ENCODE measurements at regions not wholly inside any gene's neighbourhood (a gene's known extent, or its start where the extent isn't known, plus 50 kb on each side); places are given as distances from the start of the nearest gene placed in this dataset.

- no peak for DNase-seq
Observed at GRCh38 chr2:217691516-217691915, 311.3 kb downstream of the TNS1 start.

- DNase-seq: no peak
Observed at GRCh38 chr2:217689053-217689452, 313.7 kb downstream of the TNS1 start.

- DNase-seq: no peak
Observed at GRCh38 chr2:217688494-217688893, 314.3 kb downstream of the TNS1 start.

- DNase-seq: no peak
Observed at GRCh38 chr2:217687771-217688170, 315.0 kb downstream of the TNS1 start.

GRCh38 chr2:217685255-217685605, 317.6 kb downstream of the TNS1 start:
- DNase-seq: no peak

GRCh38 chr2:217684431-217685254, 318.2 kb downstream of the TNS1 start:
- no peak for DNase-seq

GRCh38 chr2:217683106-217683870, 319.5 kb downstream of the TNS1 start:
- no peak for DNase-seq

GRCh38 chr2:217681791-217682190, 321.0 kb downstream of the TNS1 start:
- no peak for DNase-seq

- no peak for DNase-seq
Observed at GRCh38 chr2:217680381-217680780, 322.4 kb downstream of the TNS1 start.

- no peak for DNase-seq
Observed at GRCh38 chr2:217673627-217674026, 329.2 kb downstream of the TNS1 start.

- no peak for DNase-seq
Observed at GRCh38 chr2:217672472-217672871, 330.3 kb downstream of the TNS1 start.

- DNase-seq: no peak
Observed at GRCh38 chr2:217671871-217672270, 330.9 kb downstream of the TNS1 start.

GRCh38 chr2:217671075-217671474, 331.7 kb downstream of the TNS1 start:
- no peak for DNase-seq

- no peak for DNase-seq
Observed at GRCh38 chr2:217669831-217670230, 333.0 kb downstream of the TNS1 start.

GRCh38 chr2:217667512-217667911, 335.3 kb downstream of the TNS1 start:
- no peak for DNase-seq

GRCh38 chr2:217667035-217667434, 335.8 kb downstream of the TNS1 start:
- DNase-seq: no peak

- DNase-seq: no peak
Observed at GRCh38 chr2:217666338-217666737, 336.5 kb downstream of the TNS1 start.

GRCh38 chr2:217664761-217665160, 338.0 kb downstream of the TNS1 start:
- no peak for DNase-seq

- no peak for DNase-seq
Observed at GRCh38 chr2:217662984-217663602, 339.7 kb downstream of the TNS1 start.

- no peak for DNase-seq
Observed at GRCh38 chr2:217661378-217661777, 341.4 kb downstream of the TNS1 start.

- DNase-seq: no peak
Observed at GRCh38 chr2:217660423-217660822, 342.4 kb downstream of the TNS1 start.

GRCh38 chr2:217658806-217659205, 344.0 kb downstream of the TNS1 start:
- no peak for DNase-seq
